Activated naive CD4-positive, alpha-beta T cell treated with anti-CD3 and anti-CD28 coated beads for 36 hours (primary cell): ENCODE measurements at regions not wholly inside any gene's neighbourhood (a gene's known extent, or its start where the extent isn't known, plus 50 kb on each side); places are given as distances from the start of the nearest gene placed in this dataset.
A peak's percentile ranks its signal among the peaks of the same experiment; 100 is the strongest.

Source experiments
- CTCF ChIA-PET: fragments of 350-600 bp; sonication (Branson Sonifier 250); formaldehyde crosslinking; loops from one replicate; lab custom pipeline; 2021; ENCODE audit warnings: antibody characterized with exemption; lab: Charles Lee
- DNase-seq: peaks from one replicate; pipeline ENCODE4 v3.0.0-alpha.2; 2020
- H3K27ac Mint-ChIP-seq: one replicate; pipeline ENCODE4 v1.8.0; 2021; ENCODE audit warnings: mild to moderate bottlenecking, mixed read lengths
- H3K27me3 Mint-ChIP-seq: one replicate; pipeline ENCODE4 v1.8.0; 2021; ENCODE audit warnings: low read depth, mixed read lengths
- H3K36me3 Mint-ChIP-seq: one replicate; pipeline ENCODE4 v1.8.0; 2021; ENCODE audit warnings: low read depth, mixed read lengths
- H3K4me1 Mint-ChIP-seq: one replicate; pipeline ENCODE4 v1.8.0; 2021; ENCODE audit warnings: low read depth, mixed read lengths
- H3K4me3 Mint-ChIP-seq: one replicate; pipeline ENCODE4 v1.8.0; 2021; ENCODE audit warnings: mild to moderate bottlenecking, moderate library complexity, mixed read lengths
- H3K9me3 Mint-ChIP-seq: one replicate; pipeline ENCODE4 v1.8.0; 2021; ENCODE audit warnings: mixed read lengths
- intact Hi-C: fragments of 100-400 bp; cut with micrococcal nuclease; formaldehyde crosslinking; loops from one replicate; pipeline ENCODE4 v1.15.1; 2023

- peak; percentile 49 for DNase-seq
- Mint-ChIP-seq H3K9me3 (no peaks in the 10 kb centered on the region), H3K4me3 (no peak overlapping the region), H3K4me1 (no peaks in the 10 kb centered on the region), H3K27me3 (no peaks in the 10 kb centered on the region), H3K36me3 (no peaks in the 10 kb centered on the region), H3K27ac (no peak overlapping the region)
- CTCF ChIA-PET = no interaction called here
- intact Hi-C loops = no loop called here
Observed at GRCh38 chr4:38266616-38267015, 306.4 kb downstream of the PTTG2 start.

GRCh38 chr4:38268108-38268820 lies 308.1 kb downstream of the PTTG2 start:
- Mint-ChIP-seq H3K9me3 (no peaks in the 10 kb centered on the region), H3K36me3 (no peaks in the 10 kb centered on the region), H3K27ac (no peak overlapping the region), H3K4me1 (no peaks in the 10 kb centered on the region), H3K4me3 (no peak overlapping the region), H3K27me3 (no peaks in the 10 kb centered on the region)
- DNase-seq = no peak
- CTCF ChIA-PET = no interaction called here
- intact Hi-C loops = no loop called here

- CTCF ChIA-PET = no interaction called here
Observed at GRCh38 chr4:38268837-38269236, 308.6 kb downstream of the PTTG2 start.

GRCh38 chr4:38273407-38273806 lies 313.2 kb downstream of the PTTG2 start:
- Mint-ChIP-seq H3K4me3 (no peak overlapping the region), H3K27me3 (no peaks in the 10 kb centered on the region), H3K4me1 (peaks cover 5% of the 10 kb centered on the region), H3K36me3 (no peaks in the 10 kb centered on the region), H3K9me3 (no peaks in the 10 kb centered on the region), H3K27ac (no peak overlapping the region)
- intact Hi-C loops = loop anchor here (10.0 kb wide), 1 partner anchor 79 kb away; no protein-coding TSS in a partner anchor
- DNase-seq = no peak
- CTCF ChIA-PET = no interaction called here

More at GRCh38 chr4:38268837-38269236, 308.6 kb downstream of the PTTG2 start:
- Mint-ChIP-seq H3K4me1 (no peaks in the 10 kb centered on the region), H3K36me3 (no peaks in the 10 kb centered on the region), H3K4me3 (no peak overlapping the region), H3K27me3 (no peaks in the 10 kb centered on the region), H3K9me3 (no peaks in the 10 kb centered on the region), H3K27ac (no peak overlapping the region)
- intact Hi-C loops = no loop called here
- DNase-seq = no peak

- no peaks in the 10 kb centered on the region for H3K9me3 Mint-ChIP-seq
- no peak overlapping the region for H3K27ac Mint-ChIP-seq
- intact Hi-C loops = loop anchor here (10.0 kb wide), 1 partner anchor 81 kb away; no protein-coding TSS in a partner anchor
- no peak for DNase-seq
- no peak overlapping the region for H3K4me3 Mint-ChIP-seq
- H3K4me1 Mint-ChIP-seq = peaks cover 5% of the 10 kb centered on the region
- no peaks in the 10 kb centered on the region for H3K36me3 Mint-ChIP-seq
- CTCF ChIA-PET = no interaction called here
- H3K27me3 Mint-ChIP-seq = no peaks in the 10 kb centered on the region
Observed at GRCh38 chr4:38275331-38276100, 315.3 kb downstream of the PTTG2 start.

GRCh38 chr4:38278255-38278654 lies 318.1 kb downstream of the PTTG2 start:
- no peak for DNase-seq
- Mint-ChIP-seq H3K4me3 (no peak overlapping the region), H3K36me3 (no peaks in the 10 kb centered on the region), H3K27me3 (no peaks in the 10 kb centered on the region), H3K27ac (no peak overlapping the region), H3K9me3 (no peaks in the 10 kb centered on the region), H3K4me1 (peaks cover 5% of the 10 kb centered on the region)
- intact Hi-C loops = loop anchor here (10.0 kb wide), 1 partner anchor 83 kb away; no protein-coding TSS in a partner anchor
- CTCF ChIA-PET = interaction anchor here (0.8 kb wide), 1 partner anchor 453 kb away, joined by 3 read pairs; no protein-coding TSS in a partner anchor

- intact Hi-C loops = loop anchor here (10.0 kb wide), 1 partner anchor 84 kb away; no protein-coding TSS in a partner anchor
- CTCF ChIA-PET = interaction anchor here (0.8 kb wide), 2 partner anchors 50 to 452 kb away, joined by 3 to 5 read pairs; no protein-coding TSS in a partner anchor
- DNase-seq = no peak
- H3K4me3 Mint-ChIP-seq = no peak overlapping the region
- no peaks in the 10 kb centered on the region for H3K9me3 Mint-ChIP-seq
- H3K36me3 Mint-ChIP-seq = no peaks in the 10 kb centered on the region
- H3K27ac Mint-ChIP-seq = no peak overlapping the region
- H3K4me1 Mint-ChIP-seq = peaks cover 7% of the 10 kb centered on the region
- H3K27me3 Mint-ChIP-seq = no peaks in the 10 kb centered on the region
Observed at GRCh38 chr4:38279077-38279476, 318.9 kb downstream of the PTTG2 start.

- intact Hi-C loops = loop anchor here (10.0 kb wide), 1 partner anchor 85 kb away; no protein-coding TSS in a partner anchor
- no peak for DNase-seq
- CTCF ChIA-PET = interaction anchor here (0.6 kb wide), 1 partner anchor 187 kb away, joined by 3 read pairs; no protein-coding TSS in a partner anchor
- no peak overlapping the region for H3K27ac Mint-ChIP-seq
- H3K4me3 Mint-ChIP-seq = no peak overlapping the region
- no peaks in the 10 kb centered on the region for H3K9me3 Mint-ChIP-seq
- no peaks in the 10 kb centered on the region for H3K27me3 Mint-ChIP-seq
- H3K4me1 Mint-ChIP-seq = peaks cover 11% of the 10 kb centered on the region
- H3K36me3 Mint-ChIP-seq = no peaks in the 10 kb centered on the region
Observed at GRCh38 chr4:38279650-38280322, 319.6 kb downstream of the PTTG2 start.

GRCh38 chr4:38280323-38280706 lies 320.1 kb downstream of the PTTG2 start:
- CTCF ChIA-PET = interaction anchor here (0.6 kb wide), 1 partner anchor 186 kb away, joined by 3 read pairs; no protein-coding TSS in a partner anchor
- no peak overlapping the region for H3K27ac Mint-ChIP-seq
- no peak overlapping the region for H3K4me3 Mint-ChIP-seq
- H3K9me3 Mint-ChIP-seq = no peaks in the 10 kb centered on the region
- H3K4me1 Mint-ChIP-seq = peaks cover 10% of the 10 kb centered on the region
- H3K27me3 Mint-ChIP-seq = no peaks in the 10 kb centered on the region
- no peaks in the 10 kb centered on the region for H3K36me3 Mint-ChIP-seq
- no peak for DNase-seq
- intact Hi-C loops = no loop called here

- Mint-ChIP-seq H3K4me1 (peaks cover 7% of the 10 kb centered on the region), H3K9me3 (no peaks in the 10 kb centered on the region), H3K27ac (no peak overlapping the region), H3K4me3 (no peak overlapping the region), H3K36me3 (no peaks in the 10 kb centered on the region), H3K27me3 (no peaks in the 10 kb centered on the region)
- intact Hi-C loops = no loop called here
- no peak for DNase-seq
- CTCF ChIA-PET = no interaction called here
Observed at GRCh38 chr4:38281371-38282071, 321.3 kb downstream of the PTTG2 start.

GRCh38 chr4:38283724-38284123 lies 323.5 kb downstream of the PTTG2 start:
- Mint-ChIP-seq H3K4me3 (no peak overlapping the region), H3K9me3 (no peaks in the 10 kb centered on the region), H3K4me1 (peaks cover 7% of the 10 kb centered on the region), H3K36me3 (no peaks in the 10 kb centered on the region), H3K27ac (no peak overlapping the region), H3K27me3 (no peaks in the 10 kb centered on the region)
- intact Hi-C loops = no loop called here
- CTCF ChIA-PET = no interaction called here
- DNase-seq = no peak
